Activated T-cell treated with anti-CD3 and anti-CD28 coated beads, Interleukin-2, amount 50 U/mL, for 24 hours (primary cell): ENCODE measurements at regions not wholly inside any gene's neighbourhood (a gene's known extent, or its start where the extent isn't known, plus 50 kb on each side); places are given as distances from the start of the nearest gene placed in this dataset.

Experiments used
- DNase-seq: peaks from one replicate; pipeline ENCODE4 v3.0.0-alpha.2; 2020
- H3K27ac Mint-ChIP-seq: 2 replicates; pipeline ENCODE4 v1.8.0; 2020; ENCODE audit warnings: mild to moderate bottlenecking, mixed read lengths
- H3K27me3 Mint-ChIP-seq: 2 replicates; pipeline ENCODE4 v1.8.0; 2020; ENCODE audit warnings: mixed read lengths
- H3K36me3 Mint-ChIP-seq: 2 replicates; pipeline ENCODE4 v1.8.0; 2020; ENCODE audit warnings: low read depth, mixed read lengths
- H3K4me1 Mint-ChIP-seq: 2 replicates; pipeline ENCODE4 v1.8.0; 2020; ENCODE audit warnings: low read depth, mixed read lengths
- H3K4me3 Mint-ChIP-seq: 2 replicates; pipeline ENCODE4 v1.8.0; 2020; ENCODE audit warnings: mild to moderate bottlenecking, moderate library complexity, mixed read lengths
- H3K9me3 Mint-ChIP-seq: 2 replicates; pipeline ENCODE4 v1.8.0; 2020; ENCODE audit warnings: mixed read lengths

DNA sequence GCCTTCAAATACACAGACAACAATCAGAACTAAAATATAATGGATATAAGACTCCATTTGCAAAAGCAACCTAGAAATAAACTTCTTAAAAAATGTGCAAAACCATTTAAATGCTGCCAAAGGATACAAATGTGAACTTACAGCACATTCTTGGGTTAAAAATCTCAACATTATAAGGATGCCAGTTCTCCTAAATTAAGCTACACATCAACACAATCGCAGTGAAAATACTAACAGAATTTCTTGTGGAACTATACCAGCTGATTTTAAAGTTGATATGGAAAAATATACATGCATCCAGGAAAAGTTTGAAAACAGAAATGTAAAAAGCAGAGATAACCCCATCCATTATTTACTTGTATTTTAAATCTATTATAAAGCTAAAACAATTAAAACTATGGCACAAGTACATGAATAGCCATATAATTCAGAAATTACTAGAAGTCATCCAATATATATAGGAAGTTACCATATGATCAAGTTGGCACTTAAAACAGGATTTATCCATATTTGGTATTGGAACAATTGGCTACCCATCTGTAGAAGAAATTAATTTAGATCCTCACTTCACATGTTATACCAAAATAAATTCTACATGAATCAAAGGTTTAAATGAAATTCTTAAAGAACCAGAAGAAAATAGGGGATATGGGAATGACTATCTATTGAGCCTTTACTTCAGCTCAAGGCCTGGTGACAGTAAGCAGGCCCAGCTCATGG is 151.7 kb upstream of the GLI2 start:
- no peaks in the 10 kb centered on the region for H3K36me3 Mint-ChIP-seq
- H3K27me3 Mint-ChIP-seq: peaks cover 57% of the 10 kb centered on the region
- no peak overlapping the region for H3K4me3 Mint-ChIP-seq
- H3K4me1 Mint-ChIP-seq: peaks cover 3% of the 10 kb centered on the region
- no peaks in the 10 kb centered on the region for H3K9me3 Mint-ChIP-seq
- no peak overlapping the region for H3K27ac Mint-ChIP-seq
- DNase-seq: no peak

- Mint-ChIP-seq H3K4me1 (peaks cover 3% of the 10 kb centered on the region), H3K36me3 (no peaks in the 10 kb centered on the region), H3K9me3 (no peaks in the 10 kb centered on the region), H3K4me3 (no peak overlapping the region), H3K27me3 (peaks cover 68% of the 10 kb centered on the region), H3K27ac (no peak overlapping the region)
- no peak for DNase-seq
These were observed 149.0 kb upstream of the GLI2 start for GRCh38 chr2:120586507-120587278.

GRCh38 chr2:120587279-120587996 is 148.2 kb upstream of the GLI2 start:
- peaks cover 74% of the 10 kb centered on the region for H3K27me3 Mint-ChIP-seq
- H3K9me3 Mint-ChIP-seq: no peaks in the 10 kb centered on the region
- H3K4me3 Mint-ChIP-seq: no peak overlapping the region

GRCh38 chr2:120587997-120588336 is 147.7 kb upstream of the GLI2 start:
- Mint-ChIP-seq H3K4me3 (no peak overlapping the region), H3K4me1 (peaks cover 3% of the 10 kb centered on the region), H3K27me3 (peaks cover 72% of the 10 kb centered on the region), H3K9me3 (no peaks in the 10 kb centered on the region), H3K27ac (no peak overlapping the region), H3K36me3 (no peaks in the 10 kb centered on the region)
- DNase-seq: no peak

More at GRCh38 chr2:120587279-120587996, 148.2 kb upstream of the GLI2 start:
- no peak overlapping the region for H3K27ac Mint-ChIP-seq
- DNase-seq: no peak
- H3K4me1 Mint-ChIP-seq: peaks cover 3% of the 10 kb centered on the region
- H3K36me3 Mint-ChIP-seq: no peaks in the 10 kb centered on the region

DNA sequence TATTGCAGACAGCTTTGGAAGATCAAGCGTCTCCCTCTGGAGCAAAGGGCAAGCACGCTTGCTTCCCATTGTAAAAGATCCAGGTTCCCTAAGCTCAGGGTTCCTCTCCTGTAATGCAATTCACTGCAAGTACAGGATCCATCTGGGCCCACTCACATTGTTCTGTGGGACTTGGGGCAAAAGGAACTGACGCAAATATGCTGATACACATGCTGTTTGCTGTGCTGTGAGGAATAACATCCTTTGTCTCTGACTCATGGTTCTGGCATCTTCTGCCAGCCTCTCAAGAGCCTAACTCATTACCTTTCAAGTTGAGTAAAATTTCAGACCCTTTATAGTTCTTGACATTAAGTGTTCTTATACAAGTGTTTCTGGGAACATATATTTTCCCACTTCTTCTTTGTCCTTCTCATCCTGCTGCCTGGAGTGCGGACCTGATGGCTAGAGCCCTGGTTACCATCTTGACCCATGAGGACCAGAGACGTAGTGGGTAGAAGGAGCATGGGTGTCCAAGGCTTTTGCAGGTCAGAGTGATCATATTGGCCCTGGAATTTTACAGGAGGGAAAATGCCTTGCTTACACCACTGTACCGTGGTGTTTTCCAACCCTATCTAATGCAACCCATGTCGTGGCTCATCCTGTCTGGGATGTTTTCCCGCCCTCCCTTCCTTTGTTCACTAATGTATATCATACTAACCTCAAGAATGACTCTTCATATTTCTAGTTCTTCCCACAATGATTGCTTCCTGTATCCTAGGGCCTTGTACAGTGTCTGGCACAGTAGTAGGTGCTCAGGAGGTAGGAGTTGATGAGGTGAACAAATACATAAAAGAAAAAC is 145.7 kb upstream of the GLI2 start:
- DNase-seq: no peak
- Mint-ChIP-seq H3K27ac (no peak overlapping the region), H3K4me3 (no peak overlapping the region), H3K4me1 (peaks cover 3% of the 10 kb centered on the region), H3K27me3 (peaks cover 58% of the 10 kb centered on the region), H3K9me3 (no peaks in the 10 kb centered on the region), H3K36me3 (no peaks in the 10 kb centered on the region)

- peaks cover 49% of the 10 kb centered on the region for H3K27me3 Mint-ChIP-seq
- H3K4me1 Mint-ChIP-seq: peaks cover 3% of the 10 kb centered on the region
These were observed 144.8 kb upstream of the GLI2 start for GRCh38 chr2:120590841-120591240.

GRCh38 chr2:120591572-120591971 is 144.1 kb upstream of the GLI2 start:
- H3K4me3 Mint-ChIP-seq: no peak overlapping the region
- peaks cover 42% of the 10 kb centered on the region for H3K27me3 Mint-ChIP-seq

More at GRCh38 chr2:120590841-120591240, 144.8 kb upstream of the GLI2 start:
- Mint-ChIP-seq H3K27ac (no peak overlapping the region), H3K36me3 (no peaks in the 10 kb centered on the region), H3K4me3 (no peak overlapping the region), H3K9me3 (no peaks in the 10 kb centered on the region)
- no peak for DNase-seq

GRCh38 chr2:120592084-120592483 is 143.6 kb upstream of the GLI2 start:
- no peak for DNase-seq
- no peak overlapping the region for H3K4me3 Mint-ChIP-seq
- no peak overlapping the region for H3K27ac Mint-ChIP-seq
- H3K4me1 Mint-ChIP-seq: no peaks in the 10 kb centered on the region
- no peaks in the 10 kb centered on the region for H3K36me3 Mint-ChIP-seq
- no peaks in the 10 kb centered on the region for H3K9me3 Mint-ChIP-seq
- peaks cover 37% of the 10 kb centered on the region for H3K27me3 Mint-ChIP-seq

More at GRCh38 chr2:120591572-120591971, 144.1 kb upstream of the GLI2 start:
- Mint-ChIP-seq H3K9me3 (no peaks in the 10 kb centered on the region), H3K27ac (no peak overlapping the region), H3K4me1 (peaks cover 2% of the 10 kb centered on the region), H3K36me3 (no peaks in the 10 kb centered on the region)
- DNase-seq: no peak

- Mint-ChIP-seq H3K4me3 (no peak overlapping the region), H3K36me3 (no peaks in the 10 kb centered on the region), H3K27ac (no peak overlapping the region), H3K27me3 (peaks cover 22% of the 10 kb centered on the region), H3K4me1 (no peaks in the 10 kb centered on the region), H3K9me3 (no peaks in the 10 kb centered on the region)
- no peak for DNase-seq
These were observed 141.6 kb upstream of the GLI2 start for GRCh38 chr2:120593921-120594686.

- Mint-ChIP-seq H3K4me1 (no peaks in the 10 kb centered on the region), H3K36me3 (no peaks in the 10 kb centered on the region), H3K27ac (no peak overlapping the region), H3K4me3 (no peak overlapping the region), H3K27me3 (peaks cover 13% of the 10 kb centered on the region), H3K9me3 (no peaks in the 10 kb centered on the region)
- DNase-seq: no peak
These were observed 140.6 kb upstream of the GLI2 start for GRCh38 chr2:120594856-120595685.

GRCh38 chr2:120595739-120596138 is 139.9 kb upstream of the GLI2 start:
- DNase-seq: no peak
- peaks cover 9% of the 10 kb centered on the region for H3K27me3 Mint-ChIP-seq
- no peaks in the 10 kb centered on the region for H3K36me3 Mint-ChIP-seq
- H3K9me3 Mint-ChIP-seq: no peaks in the 10 kb centered on the region
- no peak overlapping the region for H3K27ac Mint-ChIP-seq
- no peak overlapping the region for H3K4me3 Mint-ChIP-seq
- no peaks in the 10 kb centered on the region for H3K4me1 Mint-ChIP-seq

- Mint-ChIP-seq H3K36me3 (no peaks in the 10 kb centered on the region), H3K4me3 (no peak overlapping the region), H3K27me3 (peaks cover 9% of the 10 kb centered on the region), H3K4me1 (no peaks in the 10 kb centered on the region), H3K9me3 (no peaks in the 10 kb centered on the region), H3K27ac (no peak overlapping the region)
- no peak for DNase-seq
These were observed 139.4 kb upstream of the GLI2 start for GRCh38 chr2:120596191-120596811.
